Stimulated activated CD4-positive, alpha-beta T cell treated with anti-CD3 and anti-CD28 coated beads, Interleukin-4, amount 100 ng/mL, for 4 hours (primary cell): ENCODE measurements at regions not wholly inside any gene's neighbourhood (a gene's known extent, or its start where the extent isn't known, plus 50 kb on each side); places are given as distances from the start of the nearest gene placed in this dataset.
"Not testable (repeated sequence)": the region's sequence is repeated elsewhere in the genome, so short reads cannot be mapped to it uniquely, and the experiment has no call there.

Experiments
- DNase-seq, 2 experiments: peaks; one replicate each; pipeline ENCODE4 v3.0.0-alpha.2; 2020

DNA sequence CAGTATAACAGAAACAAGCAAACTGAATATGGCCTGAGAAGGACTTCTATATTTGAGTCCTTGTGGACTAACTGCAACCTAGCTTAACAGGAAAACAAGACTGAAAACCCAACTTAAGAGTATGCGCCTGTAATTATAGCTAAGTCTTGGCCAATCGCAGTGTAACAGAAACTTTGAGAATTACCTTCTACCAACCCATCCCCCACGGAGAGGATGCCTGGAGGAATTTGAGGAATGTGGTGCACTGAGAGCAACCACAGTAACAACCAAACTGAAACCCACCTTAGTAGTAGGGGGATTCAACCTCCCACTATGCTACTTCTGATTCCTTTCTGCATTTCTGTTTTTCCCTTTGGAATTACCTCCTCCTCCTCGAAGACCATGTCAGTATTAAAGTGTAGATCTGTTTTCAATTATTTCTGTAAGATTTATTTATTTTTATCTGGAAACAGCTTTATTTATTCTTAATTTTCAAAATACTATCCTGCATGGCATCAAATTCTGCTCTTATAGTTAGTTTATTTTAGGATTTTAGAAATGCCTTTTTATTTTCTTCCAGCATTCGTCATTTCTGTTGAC lies 393.6 kb downstream of the KCNA4 start:
- no peak for DNase-seq

DNA sequence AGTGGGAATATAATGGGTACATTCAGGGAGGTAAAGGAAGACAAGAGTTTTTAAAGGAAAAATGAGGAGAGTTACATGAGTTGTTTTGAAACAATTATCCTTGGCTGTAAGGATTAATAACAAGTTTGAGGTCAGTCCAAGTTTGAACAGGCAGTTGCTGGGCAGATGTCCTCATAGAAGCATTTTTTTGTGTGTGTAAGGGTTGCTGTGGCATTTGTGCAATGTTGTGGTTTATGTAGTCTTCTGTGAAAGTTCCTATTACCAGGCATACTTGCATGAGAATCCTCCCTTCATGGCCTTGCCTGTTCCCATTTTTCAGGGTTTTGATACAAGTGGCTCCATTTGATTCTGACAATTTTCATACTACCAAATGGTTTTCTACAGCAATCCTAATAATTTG lies 400.2 kb downstream of the KCNA4 start:
- DNase-seq: no peak

DNA sequence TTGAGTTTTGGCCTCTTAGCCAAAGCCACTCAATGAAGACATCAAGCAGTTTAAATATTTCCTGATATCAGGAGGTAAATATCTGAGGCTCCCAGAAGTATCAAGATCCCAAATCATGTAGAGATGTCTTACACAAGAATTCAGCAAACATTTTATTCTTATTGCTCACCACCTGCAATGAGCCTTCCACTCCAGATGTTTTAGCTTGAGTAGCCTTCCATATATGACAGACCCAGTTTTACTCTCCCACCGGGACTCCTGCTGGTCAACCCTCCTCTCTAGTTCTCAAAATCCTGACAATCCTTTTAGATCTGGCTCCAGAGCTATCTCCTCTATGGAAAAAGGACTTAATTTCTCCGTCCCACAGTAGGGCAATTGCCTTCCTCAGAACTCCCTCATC lies 404.4 kb downstream of the KCNA4 start:
- DNase-seq: no peak

DNA sequence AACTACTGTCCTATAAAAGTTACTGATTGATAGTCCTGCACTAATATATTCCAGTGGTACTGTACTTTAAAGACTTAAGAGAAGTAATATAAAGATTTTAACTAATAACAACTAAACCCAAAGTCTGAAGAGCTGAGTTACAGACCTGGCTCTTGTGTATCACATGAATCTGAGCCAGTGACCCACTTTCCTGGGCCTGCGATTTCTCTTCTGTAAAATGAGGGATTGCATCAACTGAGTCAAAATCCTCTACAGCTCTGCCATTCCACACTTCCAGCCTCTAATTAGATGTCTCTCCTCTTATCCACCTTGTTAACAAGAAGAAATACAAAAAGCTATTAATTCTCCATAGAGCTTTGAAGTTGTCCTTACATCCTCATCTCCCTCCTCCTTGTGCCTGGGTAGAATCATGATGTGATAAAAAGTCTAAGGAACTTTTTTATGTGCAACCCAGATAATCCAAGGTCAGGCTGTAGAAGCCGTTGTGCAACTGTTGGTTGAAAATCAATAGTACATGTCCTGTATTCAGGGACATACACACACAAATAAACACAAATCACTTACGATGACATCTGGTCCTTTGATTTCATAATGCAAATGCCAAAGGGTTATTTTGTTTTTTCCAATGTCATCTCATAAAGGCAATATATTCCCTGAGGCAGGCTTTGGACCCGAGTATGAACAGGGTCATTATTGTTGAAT lies 410.3 kb downstream of the KCNA4 start:
- no peak for DNase-seq

DNA sequence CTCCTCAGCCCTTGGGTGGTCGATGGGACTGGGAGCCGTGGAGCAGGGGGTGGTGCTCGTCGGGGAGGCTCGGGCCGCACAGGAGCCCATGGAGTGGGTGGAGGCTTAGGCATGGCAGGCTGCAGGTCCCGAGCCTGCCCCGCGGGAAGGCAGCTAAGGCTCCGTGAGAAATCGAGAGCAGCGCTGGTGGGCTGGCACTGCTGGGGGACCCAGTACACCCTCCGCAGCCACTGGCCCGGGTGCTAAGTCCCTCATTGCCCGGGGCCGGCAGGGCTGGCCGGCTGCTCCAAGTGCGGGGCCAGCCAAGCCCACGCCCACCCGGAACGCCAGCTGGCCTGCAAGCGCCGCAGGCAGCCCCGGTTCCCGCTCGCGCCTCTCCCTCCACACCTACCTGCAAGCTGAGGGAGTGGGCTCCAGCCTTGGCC lies 416.7 kb downstream of the KCNA4 start:
- DNase-seq: not testable (repeated sequence)

DNA sequence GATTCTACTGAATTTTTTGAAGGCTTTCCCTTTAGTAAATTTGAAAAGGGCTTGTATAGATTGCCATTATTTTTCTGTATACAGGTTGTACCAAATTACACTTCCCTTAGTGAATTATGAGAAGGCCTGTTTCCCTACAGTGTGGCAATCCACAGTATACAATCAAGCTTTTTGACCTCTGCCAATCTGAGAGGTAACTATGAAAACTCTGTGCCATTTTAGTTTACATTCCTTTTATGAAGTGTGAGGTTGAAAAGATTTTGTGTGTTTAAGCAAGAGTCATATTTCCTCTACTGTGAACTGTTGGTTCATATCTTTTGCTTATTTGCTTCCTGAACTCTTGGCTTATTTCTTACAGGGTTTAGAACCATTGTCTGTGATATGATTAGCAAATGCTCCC lies 432.5 kb downstream of the KCNA4 start:
- no peak for DNase-seq

- no peak for DNase-seq
Observed at GRCh38 chr11:29578806-29579205, 438.0 kb downstream of the KCNA4 start.

DNA sequence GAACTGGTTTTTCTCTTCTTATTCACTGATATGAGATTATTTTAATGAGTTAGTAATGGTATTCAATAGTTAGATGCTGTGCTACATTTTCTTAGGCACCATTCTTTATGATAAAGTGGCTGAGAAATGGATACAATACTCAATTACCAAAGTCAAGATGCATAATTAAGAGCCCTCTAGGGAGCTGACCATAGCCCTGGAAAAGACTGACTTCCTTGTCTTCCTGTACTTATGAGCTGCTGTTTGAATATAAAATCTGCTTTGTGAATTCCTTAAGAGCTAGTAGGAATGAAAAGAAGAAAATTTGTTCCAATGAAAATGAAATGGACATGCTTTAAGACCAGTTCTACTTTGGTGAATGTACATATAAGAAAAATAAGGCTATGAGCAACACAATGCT lies 452.3 kb downstream of the KCNA4 start:
- DNase-seq: no peak

DNA sequence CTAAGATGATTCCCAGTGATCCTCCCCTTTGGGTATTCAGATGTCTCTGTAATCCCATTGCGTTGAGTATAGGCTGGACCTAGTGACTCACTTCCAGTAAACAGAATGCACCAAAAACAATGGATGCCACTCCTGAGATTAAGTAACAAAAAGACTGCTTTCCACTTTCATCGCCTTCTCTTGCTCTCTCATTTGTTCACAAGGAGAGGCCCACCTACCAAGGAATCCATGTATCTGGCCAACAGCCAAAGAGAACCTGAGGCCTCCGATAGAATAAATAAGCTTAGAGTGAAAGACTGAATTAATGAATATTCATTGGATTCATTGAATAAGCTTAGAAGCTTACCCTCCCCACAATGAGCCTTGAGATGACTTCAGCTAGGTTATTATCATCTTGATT lies 454.6 kb downstream of the KCNA4 start:
- no peak for DNase-seq

- no peak for DNase-seq
Observed at GRCh38 chr11:29553990-29554389, 462.8 kb downstream of the KCNA4 start.

- DNase-seq: no peak
Observed at GRCh38 chr11:29538339-29539036, 478.3 kb downstream of the KCNA4 start.

GRCh38 chr11:29534836-29535235 lies 482.0 kb downstream of the KCNA4 start:
- no peak for DNase-seq

- DNase-seq: no peak
Observed at GRCh38 chr11:29530961-29531360, 485.9 kb downstream of the KCNA4 start.

DNA sequence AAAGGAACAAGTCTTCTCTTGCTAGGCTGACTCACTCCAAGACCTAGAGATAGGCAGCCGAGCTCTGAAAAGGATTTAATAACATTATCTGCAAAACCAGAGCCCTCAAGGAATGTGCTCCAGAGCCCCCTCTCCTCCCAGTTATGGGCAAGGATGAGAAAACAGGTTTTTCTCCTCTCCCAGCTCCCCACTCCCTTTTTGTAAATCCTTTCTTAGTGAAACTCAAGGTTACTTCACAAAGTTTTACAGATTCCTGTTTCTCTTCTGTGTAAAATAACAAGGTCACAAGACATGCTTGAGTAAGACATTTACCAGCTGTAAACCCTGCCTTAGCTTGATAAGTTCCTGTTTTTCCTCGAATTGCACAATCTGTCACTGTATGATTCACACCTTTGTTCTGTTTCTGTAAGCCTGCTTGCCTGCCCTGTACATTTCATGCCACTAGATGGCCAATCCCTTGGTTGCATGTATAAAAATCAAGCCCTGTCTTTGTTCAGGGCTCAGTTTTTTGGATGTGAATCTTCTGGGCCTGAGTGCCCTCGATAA lies 489.4 kb downstream of the KCNA4 start:
- DNase-seq: no peak

GRCh38 chr11:29518389-29519174 lies 498.2 kb downstream of the KCNA4 start:
- DNase-seq: no peak

DNA sequence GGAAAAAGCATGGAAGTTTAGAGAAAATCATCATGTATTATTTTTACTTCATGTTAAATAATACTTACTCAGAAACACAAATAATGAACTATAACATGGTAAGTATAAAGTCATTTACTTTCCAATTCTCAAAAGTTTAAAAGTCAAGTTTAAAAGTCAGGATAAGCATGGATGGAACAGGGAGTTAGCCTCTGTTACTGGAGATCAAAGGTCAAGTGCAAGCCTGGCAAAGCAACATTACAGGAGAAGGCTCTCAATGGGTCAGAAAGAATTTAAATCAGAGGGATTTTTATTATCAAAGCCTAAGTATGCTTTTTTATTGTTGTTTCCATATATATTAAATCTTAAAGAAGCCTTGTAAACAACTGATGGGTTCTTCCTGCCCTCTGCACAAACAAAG lies 505.4 kb downstream of the KCNA4 start:
- no peak for DNase-seq

- no peak for DNase-seq
Observed at GRCh38 chr11:29507376-29507775, 509.5 kb downstream of the KCNA4 start.

DNA sequence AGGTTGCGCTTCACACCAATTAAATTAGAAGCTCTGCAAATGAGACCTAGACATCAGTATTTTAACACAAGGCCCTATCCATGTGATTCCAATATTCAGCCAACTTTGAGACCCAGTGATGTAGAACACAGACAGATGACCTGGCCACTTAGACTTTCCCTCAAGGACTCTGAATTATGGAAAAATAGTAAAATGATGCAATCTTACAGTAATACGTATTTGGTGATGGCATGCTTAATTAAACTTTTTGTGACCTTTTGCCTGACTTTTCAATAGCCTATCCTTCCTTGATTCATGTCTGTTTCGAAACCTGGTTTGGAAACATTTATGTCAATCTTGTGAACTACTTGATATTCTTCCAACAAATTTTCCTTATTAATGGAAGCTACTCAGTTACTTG lies 521.2 kb downstream of the KCNA4 start:
- no peak for DNase-seq

DNA sequence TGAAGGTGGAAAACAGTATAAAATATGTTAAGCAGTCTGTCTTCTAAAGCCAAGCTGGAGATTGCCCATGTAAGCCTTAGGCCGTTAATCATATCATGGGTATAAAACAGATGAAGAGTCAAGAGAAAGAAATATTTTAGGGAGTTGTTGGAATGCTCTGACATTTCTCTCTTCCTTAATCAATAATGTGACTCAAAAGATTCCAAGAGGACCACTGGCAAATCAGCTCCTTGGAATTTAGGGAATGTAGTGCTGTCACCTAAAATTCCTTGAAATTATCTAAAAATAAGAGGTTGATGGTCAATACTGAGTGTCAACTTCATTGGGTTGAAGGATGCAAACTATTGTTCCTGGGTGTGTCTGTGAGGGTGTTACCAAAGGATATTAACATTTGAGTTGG lies 525.9 kb downstream of the KCNA4 start:
- DNase-seq: no peak

- DNase-seq: no peak
Observed at GRCh38 chr11:29486301-29486700, 530.5 kb downstream of the KCNA4 start.

DNA sequence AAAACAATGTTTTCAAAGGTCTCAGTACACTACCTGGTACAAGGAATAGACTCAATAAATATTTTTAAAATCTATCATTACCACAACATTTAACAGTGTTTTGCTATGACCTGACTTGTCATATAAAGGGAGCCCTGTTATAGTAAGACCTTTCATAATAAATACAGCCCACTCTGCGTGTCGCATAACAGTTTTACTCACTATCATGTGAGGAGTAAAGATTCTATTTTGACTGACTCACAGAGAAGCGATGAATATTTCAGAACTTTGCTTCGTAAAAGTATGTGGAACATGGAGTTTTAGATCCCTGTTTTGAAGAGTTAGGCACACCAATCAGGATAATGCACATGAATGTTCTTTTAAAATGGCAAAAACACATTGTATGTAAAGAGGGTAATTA lies 531.2 kb downstream of the KCNA4 start:
- DNase-seq: no peak

GRCh38 chr11:29484548-29484947 lies 532.3 kb downstream of the KCNA4 start:
- DNase-seq: no peak

- DNase-seq: no peak
Observed at GRCh38 chr11:29483831-29484230, 533.0 kb downstream of the KCNA4 start.
